GM12801 (cell line): ENCODE measurements at regions not wholly inside any gene's neighbourhood (a gene's known extent, or its start where the extent isn't known, plus 50 kb on each side); places are given as distances from the start of the nearest gene placed in this dataset.

ENCODE experiments used
- TF ChIP-seq, protein P1 (sequence below): IDR thresholded peaks from one replicate; pipeline ENCODE4 v1.5.1; 2011; ENCODE audit warnings: control low read depth; ENCODE audit not compliant: insufficient read length; ENCODE audit errors: extremely low read depth

DNA sequence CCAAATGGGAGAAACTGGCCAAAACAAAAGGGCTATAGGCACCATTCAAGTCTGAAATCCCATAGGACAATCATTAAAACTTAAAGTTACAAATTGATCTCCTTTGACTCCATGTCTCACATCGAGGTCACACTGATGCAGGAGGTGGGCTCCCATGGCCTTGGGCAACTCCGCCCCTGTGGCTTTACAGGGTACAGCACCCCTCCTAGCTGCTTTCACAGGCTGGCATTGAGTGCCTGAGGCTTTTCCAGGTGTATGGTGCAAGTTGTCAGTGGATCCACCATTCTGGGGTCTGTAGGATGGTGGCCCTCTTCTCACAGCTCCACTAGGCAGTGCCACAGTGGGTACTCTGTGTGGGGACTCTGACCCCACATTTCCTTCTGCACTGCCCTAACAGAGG, 662.1 kb downstream of the XPNPEP1 start:
- TF ChIP-seq, protein P1, sequence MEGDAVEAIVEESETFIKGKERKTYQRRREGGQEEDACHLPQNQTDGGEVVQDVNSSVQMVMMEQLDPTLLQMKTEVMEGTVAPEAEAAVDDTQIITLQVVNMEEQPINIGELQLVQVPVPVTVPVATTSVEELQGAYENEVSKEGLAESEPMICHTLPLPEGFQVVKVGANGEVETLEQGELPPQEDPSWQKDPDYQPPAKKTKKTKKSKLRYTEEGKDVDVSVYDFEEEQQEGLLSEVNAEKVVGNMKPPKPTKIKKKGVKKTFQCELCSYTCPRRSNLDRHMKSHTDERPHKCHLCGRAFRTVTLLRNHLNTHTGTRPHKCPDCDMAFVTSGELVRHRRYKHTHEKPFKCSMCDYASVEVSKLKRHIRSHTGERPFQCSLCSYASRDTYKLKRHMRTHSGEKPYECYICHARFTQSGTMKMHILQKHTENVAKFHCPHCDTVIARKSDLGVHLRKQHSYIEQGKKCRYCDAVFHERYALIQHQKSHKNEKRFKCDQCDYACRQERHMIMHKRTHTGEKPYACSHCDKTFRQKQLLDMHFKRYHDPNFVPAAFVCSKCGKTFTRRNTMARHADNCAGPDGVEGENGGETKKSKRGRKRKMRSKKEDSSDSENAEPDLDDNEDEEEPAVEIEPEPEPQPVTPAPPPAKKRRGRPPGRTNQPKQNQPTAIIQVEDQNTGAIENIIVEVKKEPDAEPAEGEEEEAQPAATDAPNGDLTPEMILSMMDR: no peak

GRCh38 chr10:109259293-109259692, 664.0 kb downstream of the XPNPEP1 start:
- TF ChIP-seq, protein P1: no peak

GRCh38 chr10:109253306-109253705, 670.0 kb downstream of the XPNPEP1 start:
- TF ChIP-seq, protein P1: no peak

GRCh38 chr10:109250152-109250551, 673.2 kb downstream of the XPNPEP1 start:
- TF ChIP-seq, protein P1: no peak

DNA sequence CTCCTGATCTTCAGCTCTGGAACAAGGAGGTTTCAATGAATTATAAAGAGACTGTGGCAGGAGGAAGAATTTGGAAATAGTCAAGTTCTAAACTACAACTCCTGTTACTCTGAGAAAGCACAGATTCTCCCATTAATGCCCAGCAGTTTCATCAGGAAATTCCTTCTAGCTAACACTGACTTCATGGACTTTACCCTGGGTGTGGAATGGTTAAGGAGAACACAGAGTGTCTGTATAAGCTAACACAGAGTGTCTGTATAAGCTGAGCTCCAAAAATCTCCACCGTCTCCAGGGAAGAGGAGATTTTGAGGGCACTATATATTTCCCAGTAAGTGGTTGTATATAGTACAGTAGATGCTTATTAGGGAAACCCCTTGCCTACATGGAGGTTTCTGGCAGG, 675.5 kb downstream of the XPNPEP1 start:
- TF ChIP-seq, protein P1: no peak

- TF ChIP-seq, protein P1: no peak
These were observed 677.5 kb downstream of the XPNPEP1 start for GRCh38 chr10:109245821-109246220.

DNA sequence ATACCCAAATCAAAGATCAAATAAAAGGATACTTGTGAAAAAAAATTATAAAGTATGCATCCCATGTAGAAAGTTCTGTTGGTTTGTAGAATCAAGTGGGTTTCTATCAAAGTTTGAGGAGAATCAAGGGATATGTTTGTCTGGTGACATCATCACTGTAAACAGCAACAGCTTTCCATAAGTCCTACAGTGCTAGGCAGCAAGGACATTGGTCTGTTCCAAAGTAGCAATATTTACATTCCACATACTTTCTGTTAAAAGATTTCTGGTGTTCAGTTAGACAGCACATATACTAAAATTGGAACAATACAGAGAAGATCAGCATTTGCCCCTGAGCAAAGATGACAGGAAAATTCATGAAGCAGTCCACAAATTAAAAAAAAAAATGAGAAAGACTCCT, 683.9 kb downstream of the XPNPEP1 start:
- TF ChIP-seq, protein P1: no peak

- TF ChIP-seq, protein P1: no peak
These were observed 685.6 kb downstream of the XPNPEP1 start for GRCh38 chr10:109237682-109238081.
